T-cell (primary cell): ENCODE measurements at regions not wholly inside any gene's neighbourhood (a gene's known extent, or its start where the extent isn't known, plus 50 kb on each side); places are given as distances from the start of the nearest gene placed in this dataset.

Source experiments
- ATAC-seq, 4 experiments: fragments of 200-7000 bp in 3 of 4; fragments of 150-1000 bp in 1 of 4; cut with Tn5 transposase; replicated peaks in 1 of 4; 1 replicate in 3 of 4; 2 replicates in 1 of 4; pipeline ENCODE4 v1.10.0; 2021; ENCODE audit warnings: moderate library complexity in 3 of 4, mild to moderate bottlenecking in 2 of 4, moderate number of reproducible peaks in 1 of 4
- CTCF ChIA-PET, 2 donors: fragments of 300-600 bp; sonication (Branson Sonifier 250); formaldehyde crosslinking; loops; one replicate each; lab custom pipeline; 2022; ENCODE audit warnings: antibody characterized with exemption in 2 of 2; lab: Charles Lee
- POLR2A ChIA-PET, 2 donors: fragments of 300-600 bp; sonication (Branson Sonifier 250); formaldehyde crosslinking; loops; one replicate each; lab custom pipeline; 2022; ENCODE audit warnings: antibody characterized with exemption in 2 of 2; lab: Charles Lee
- DNase-seq, 35 experiments: peaks; one replicate each; pipeline versions ENCODE4 v3.0.0 to v3.0.0-alpha.2; 2013 to 2023
- H3K27ac ChIP-seq: one replicate; pipeline ENCODE4 v1.5.1; 2013; ENCODE audit warnings: low read length
- H3K27me3 ChIP-seq, 2 experiments: replicated peaks in 1 of 2; 1 replicate in 1 of 2; 2 replicates in 1 of 2; pipeline versions ENCODE4 v1.6.1 to v1.7.0; 2013; ENCODE audit warnings: low read length in 1 of 2, mixed read lengths in 1 of 2; ENCODE audit not compliant: control insufficient read depth in 2 of 2, insufficient read depth in 2 of 2; ENCODE audit errors: extremely low read depth in 1 of 2
- H3K36me3 ChIP-seq, 2 donors: 1 replicate in 1 of 2; 2 replicates in 1 of 2; pipeline versions ENCODE4 v1.6.1 to v1.7.0; 2013; ENCODE audit warnings: low read length in 1 of 2; ENCODE audit not compliant: control insufficient read depth in 2 of 2, insufficient read depth in 1 of 2; ENCODE audit errors: extremely low read depth in 1 of 2
- H3K4me1 ChIP-seq, 2 experiments: 1 replicate in 1 of 2; 2 replicates in 1 of 2; pipeline versions ENCODE4 v1.6.1 to v1.7.0; 2013; ENCODE audit warnings: low read length in 2 of 2, mixed read lengths in 1 of 2; ENCODE audit not compliant: insufficient read depth in 2 of 2, control insufficient read depth in 1 of 2; ENCODE audit errors: extremely low read depth in 1 of 2
- H3K4me3 ChIP-seq, 2 donors: 1 replicate in 1 of 2; 2 replicates in 1 of 2; pipeline versions ENCODE4 v1.5.1 to v1.7.0; 2013; ENCODE audit warnings: mild to moderate bottlenecking in 2 of 2, low read length in 1 of 2, moderate library complexity in 1 of 2; ENCODE audit not compliant: control insufficient read depth in 1 of 2; ENCODE audit errors: extremely low read depth in 1 of 2
- H3K9me3 ChIP-seq: 2 replicates; pipeline ENCODE4 v1.7.0; 2013
- H3K27ac Mint-ChIP-seq, 2 donors: one replicate each; pipeline ENCODE4 v1.8.0; 2020 to 2021; ENCODE audit warnings: mild to moderate bottlenecking in 2 of 2, mixed read lengths in 2 of 2
- H3K27me3 Mint-ChIP-seq, 2 donors: one replicate each; pipeline ENCODE4 v1.8.0; 2021 to 2022; ENCODE audit warnings: mixed read lengths in 2 of 2
- H3K36me3 Mint-ChIP-seq: one replicate; pipeline ENCODE4 v1.8.0; 2021; ENCODE audit warnings: mixed read lengths
- H3K4me1 Mint-ChIP-seq, 3 donors: one replicate each; pipeline ENCODE4 v1.8.0; 2020 to 2022; ENCODE audit warnings: mixed read lengths in 3 of 3, mild to moderate bottlenecking in 1 of 3
- H3K4me3 Mint-ChIP-seq, 3 donors: one replicate each; pipeline ENCODE4 v1.8.0; 2020 to 2022; ENCODE audit warnings: mild to moderate bottlenecking in 3 of 3, mixed read lengths in 3 of 3, moderate library complexity in 3 of 3
- H3K9me3 Mint-ChIP-seq, 3 donors: one replicate each; pipeline ENCODE4 v1.8.0; 2020 to 2022; ENCODE audit warnings: mixed read lengths in 3 of 3
- WGBS: methylation state at CpG from one replicate; pipeline ENCODE4 v1.1.5; 2013; ENCODE audit warnings: missing lambda C conversion rate; ENCODE audit not compliant: insufficient coverage; 5-methylcytosine and 5-hydroxymethylcytosine counted together

DNA sequence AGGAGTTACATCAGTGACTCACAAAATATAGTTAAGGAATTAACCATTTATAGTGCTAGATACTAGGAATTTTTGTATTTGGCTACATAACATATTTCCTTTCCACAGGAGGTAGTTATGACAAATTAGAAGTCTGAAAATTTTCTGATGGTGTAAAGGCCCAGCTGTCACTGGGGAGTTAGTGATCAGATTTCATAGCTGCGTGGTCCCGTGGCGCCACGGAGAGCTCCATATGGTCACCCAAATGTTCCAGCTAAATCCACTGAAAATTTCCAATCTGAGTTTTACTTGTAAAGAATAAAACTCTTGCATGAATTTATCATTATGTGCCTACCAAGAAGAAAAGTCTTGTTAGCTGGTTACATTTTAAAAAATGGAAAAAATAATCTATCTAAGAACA is 368.9 kb upstream of the PLSCR5 start:
- no peaks in the 10 kb centered on the region for H3K27me3 Mint-ChIP-seq
- Histone ChIP-seq H3K4me3 (no peak overlapping the region), H3K27ac (no peak overlapping the region), H3K36me3 (no peaks in the 10 kb centered on the region), H3K9me3 (no peaks in the 10 kb centered on the region), H3K27me3 (no peaks in the 10 kb centered on the region), H3K4me1 (no peaks in the 10 kb centered on the region)
- WGBS: 60% methylated on average over 1 of the region's 4 CpGs
- ChIA-PET CTCF (no interaction called here), POLR2A (no interaction called here)
- no peaks in the 10 kb centered on the region for H3K36me3 Mint-ChIP-seq
- DNase-seq (no peak), ATAC-seq (no peak)
- no peak overlapping the region for H3K4me3 Mint-ChIP-seq
- no peak overlapping the region for H3K27ac Mint-ChIP-seq
- H3K4me1 Mint-ChIP-seq: no peaks in the 10 kb centered on the region
- peaks cover 0 to 6% (median under 1%) of the 10 kb centered on the region in 3 donors for H3K9me3 Mint-ChIP-seq

DNA sequence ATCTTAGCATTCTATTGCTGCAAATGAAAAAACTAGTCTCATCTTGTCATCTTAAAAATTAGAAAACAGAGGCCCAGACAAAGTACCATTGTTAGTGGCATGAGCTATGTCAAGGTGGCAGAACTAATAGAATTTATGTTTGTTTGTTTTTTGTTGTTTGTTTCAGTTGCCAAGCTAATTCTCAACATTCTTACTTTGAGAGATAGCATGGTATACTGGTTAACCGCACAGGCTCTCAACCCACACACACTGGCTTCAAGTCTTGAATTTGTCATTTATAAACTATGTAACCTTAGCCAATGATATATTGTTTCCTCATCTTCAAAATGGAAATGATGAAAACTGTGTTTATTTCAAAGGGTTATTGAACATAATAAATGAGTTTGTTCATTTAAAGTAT is 367.6 kb upstream of the PLSCR5 start:
- no CpG with 5 or more reads among the region's 1 CpG for WGBS
- H3K4me1 ChIP-seq: no peaks in the 10 kb centered on the region
- H3K9me3 ChIP-seq: no peaks in the 10 kb centered on the region
- Mint-ChIP-seq H3K4me1 (no peaks in the 10 kb centered on the region), H3K27me3 (no peaks in the 10 kb centered on the region), H3K27ac (no peak overlapping the region), H3K9me3 (peaks cover 0 to 12% (median 5%) of the 10 kb centered on the region in 3 donors), H3K4me3 (no peak overlapping the region), H3K36me3 (no peaks in the 10 kb centered on the region)
- H3K27me3 ChIP-seq: no peaks in the 10 kb centered on the region
- ATAC-seq (no peak), DNase-seq (no peak)
- H3K36me3 ChIP-seq: no peaks in the 10 kb centered on the region
- H3K4me3 ChIP-seq: no peak overlapping the region
- ChIA-PET POLR2A (no interaction called here), CTCF (no interaction called here)
- H3K27ac ChIP-seq: no peak overlapping the region

DNA sequence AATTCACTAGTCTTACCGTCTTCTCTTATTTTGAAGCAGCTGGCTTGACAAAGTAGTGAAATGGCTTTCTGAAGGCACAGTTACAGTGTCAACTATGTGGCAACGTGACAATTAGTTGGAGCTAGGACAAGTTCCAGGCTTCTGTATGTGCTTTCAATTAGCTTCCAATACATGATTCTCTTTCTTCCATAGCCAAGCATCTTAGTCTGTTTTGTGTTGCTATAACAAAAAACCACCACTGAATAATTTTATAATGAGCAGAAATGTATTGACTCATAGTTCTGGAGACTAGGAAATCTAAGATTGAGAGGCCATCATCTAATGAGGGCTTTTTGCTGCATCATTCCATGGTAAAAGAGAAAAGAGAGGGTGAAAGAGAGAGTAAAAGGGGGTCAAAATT is 365.1 kb upstream of the PLSCR5 start:
- ChIA-PET POLR2A (no interaction called here), CTCF (no interaction called here)
- Histone ChIP-seq H3K36me3 (no peaks in the 10 kb centered on the region), H3K9me3 (no peaks in the 10 kb centered on the region), H3K27ac (no peak overlapping the region), H3K27me3 (no peaks in the 10 kb centered on the region), H3K4me1 (no peaks in the 10 kb centered on the region), H3K4me3 (no peak overlapping the region)
- 100% methylated on average over 1 of the region's 2 CpGs for WGBS
- no peak for ATAC-seq
- no peak overlapping the region for H3K27ac Mint-ChIP-seq
- no peaks in the 10 kb centered on the region for H3K27me3 Mint-ChIP-seq
- no peaks in the 10 kb centered on the region for H3K4me1 Mint-ChIP-seq
- no peaks in the 10 kb centered on the region for H3K36me3 Mint-ChIP-seq
- H3K9me3 Mint-ChIP-seq: peaks cover 0 to 8% (median 5%) of the 10 kb centered on the region in 3 donors
- H3K4me3 Mint-ChIP-seq: no peak overlapping the region
- DNase-seq: no peak

DNA sequence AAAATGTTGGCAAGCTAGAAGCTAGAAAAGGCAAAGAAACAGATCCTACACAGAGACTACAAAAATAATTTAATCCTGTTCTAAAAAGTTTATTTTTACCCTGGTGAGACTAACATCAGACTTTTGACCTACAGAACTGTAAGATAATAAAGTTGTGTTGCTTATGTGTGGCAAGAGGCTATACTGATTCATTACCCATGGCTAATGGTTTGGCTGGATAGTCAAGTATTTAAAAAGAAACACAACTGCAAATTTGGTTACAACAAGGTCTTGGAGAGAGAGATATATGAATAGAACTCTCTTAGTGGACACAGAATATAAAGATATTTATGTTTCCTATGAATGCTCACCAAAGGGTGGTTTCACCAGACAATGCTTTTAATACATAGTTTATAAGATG is 364.2 kb upstream of the PLSCR5 start:
- DNase-seq (no peak), ATAC-seq (no peak)
- no peak overlapping the region for H3K4me3 ChIP-seq
- no peaks in the 10 kb centered on the region for H3K36me3 ChIP-seq
- Mint-ChIP-seq H3K4me1 (no peaks in the 10 kb centered on the region), H3K36me3 (no peaks in the 10 kb centered on the region), H3K9me3 (peaks cover 0 to 9% (median 8%) of the 10 kb centered on the region in 3 donors), H3K27me3 (no peaks in the 10 kb centered on the region), H3K27ac (no peak overlapping the region), H3K4me3 (no peak overlapping the region)
- no peaks in the 10 kb centered on the region for H3K9me3 ChIP-seq
- H3K27ac ChIP-seq: no peak overlapping the region
- H3K4me1 ChIP-seq: no peaks in the 10 kb centered on the region
- H3K27me3 ChIP-seq: no peaks in the 10 kb centered on the region
- POLR2A ChIA-PET: no interaction called here
- CTCF ChIA-PET: no interaction called here

DNA sequence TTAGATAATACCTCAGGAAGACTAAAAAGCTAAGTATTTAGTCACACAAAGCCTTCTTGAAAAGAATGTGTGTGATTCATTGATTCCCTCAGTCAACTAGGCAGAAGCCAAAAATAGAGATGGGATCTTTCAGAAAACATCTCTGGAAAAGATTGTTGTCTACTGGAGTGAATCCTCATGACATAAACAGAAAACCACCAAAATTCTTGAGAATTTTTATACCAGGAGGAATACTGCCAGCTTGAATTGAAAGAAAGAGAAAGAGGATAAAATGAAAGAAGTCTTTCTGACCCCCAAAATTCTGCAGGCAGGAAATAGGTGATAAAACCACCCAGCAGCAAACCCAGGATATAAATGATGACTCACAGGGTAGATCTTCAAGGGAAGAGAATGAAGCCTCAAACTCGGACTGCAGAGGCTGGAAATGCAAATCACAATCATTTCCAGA is 363.1 kb upstream of the PLSCR5 start:
- no peak overlapping the region for H3K27ac ChIP-seq
- no peak overlapping the region for H3K4me3 ChIP-seq
- no peak for ATAC-seq
- H3K27me3 ChIP-seq: no peaks in the 10 kb centered on the region
- peaks cover 0 to 16% (median 12%) of the 10 kb centered on the region in 3 donors for H3K9me3 Mint-ChIP-seq
- POLR2A ChIA-PET: no interaction called here
- H3K4me1 Mint-ChIP-seq: no peaks in the 10 kb centered on the region
- H3K4me3 Mint-ChIP-seq: no peak overlapping the region
- no peak for DNase-seq
- H3K4me1 ChIP-seq: no peaks in the 10 kb centered on the region
- H3K36me3 Mint-ChIP-seq: no peaks in the 10 kb centered on the region
- no peaks in the 10 kb centered on the region for H3K36me3 ChIP-seq
- WGBS: no CpG with 5 or more reads among the region's 1 CpG
- H3K9me3 ChIP-seq: no peaks in the 10 kb centered on the region
- CTCF ChIA-PET: no interaction called here
- no peak overlapping the region for H3K27ac Mint-ChIP-seq
- H3K27me3 Mint-ChIP-seq: no peaks in the 10 kb centered on the region

DNA sequence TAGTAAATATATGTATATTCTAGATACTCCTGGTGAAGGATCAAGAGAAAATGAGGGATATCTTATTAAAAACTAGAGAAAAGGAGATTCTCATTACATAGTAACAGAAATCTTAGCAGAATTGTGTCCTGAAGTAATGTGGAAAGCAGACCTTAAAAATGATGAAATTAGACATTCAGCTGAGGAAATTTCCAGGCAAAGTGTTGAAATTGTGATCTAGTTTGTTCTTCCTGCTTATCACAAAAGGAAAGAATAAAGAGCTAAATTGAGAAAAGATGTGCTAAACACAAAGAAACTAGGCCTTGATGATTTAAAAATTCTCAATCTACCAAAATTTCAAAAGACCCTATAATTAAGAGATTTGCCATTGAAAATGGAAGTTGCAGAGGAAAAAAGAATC is 362.6 kb upstream of the PLSCR5 start:
- Histone ChIP-seq H3K4me1 (no peaks in the 10 kb centered on the region), H3K9me3 (no peaks in the 10 kb centered on the region), H3K27me3 (no peaks in the 10 kb centered on the region), H3K4me3 (no peak overlapping the region), H3K36me3 (no peaks in the 10 kb centered on the region), H3K27ac (no peak overlapping the region)
- peaks cover 0 to 16% (median 12%) of the 10 kb centered on the region in 3 donors for H3K9me3 Mint-ChIP-seq
- ATAC-seq (no peak), DNase-seq (no peak)
- H3K27ac Mint-ChIP-seq: no peak overlapping the region
- POLR2A ChIA-PET: no interaction called here
- H3K4me1 Mint-ChIP-seq: no peaks in the 10 kb centered on the region
- no peaks in the 10 kb centered on the region for H3K27me3 Mint-ChIP-seq
- CTCF ChIA-PET: no interaction called here
- no peaks in the 10 kb centered on the region for H3K36me3 Mint-ChIP-seq
- no peak overlapping the region for H3K4me3 Mint-ChIP-seq

DNA sequence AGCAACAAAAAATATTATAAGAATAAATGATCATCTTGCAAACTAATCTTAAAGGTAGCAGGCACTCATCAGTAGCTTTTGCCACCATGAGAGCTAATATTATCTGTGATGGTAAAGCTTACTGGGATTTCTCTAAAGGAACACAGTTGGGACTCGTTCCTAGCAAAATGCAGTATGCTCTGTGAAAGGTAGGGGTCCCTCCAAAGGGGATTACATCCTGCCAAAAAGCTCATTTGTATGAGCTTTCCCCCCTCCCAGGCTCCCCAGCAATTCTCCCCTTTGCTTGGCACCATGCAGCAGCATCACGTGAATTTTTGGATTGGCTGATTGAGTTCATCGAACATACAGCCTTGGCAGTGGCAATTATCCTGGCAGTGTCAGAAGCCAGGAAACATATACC is 361.0 kb upstream of the PLSCR5 start:
- CTCF ChIA-PET: no interaction called here
- POLR2A ChIA-PET: no interaction called here
- ATAC-seq: no peak

More for the DNA sequence above, 361.0 kb upstream of the PLSCR5 start:
- no peaks in the 10 kb centered on the region for H3K4me1 ChIP-seq
- H3K4me3 ChIP-seq: no peak overlapping the region
- Mint-ChIP-seq H3K36me3 (no peaks in the 10 kb centered on the region), H3K27ac (no peak overlapping the region), H3K27me3 (no peaks in the 10 kb centered on the region), H3K4me1 (no peaks in the 10 kb centered on the region), H3K9me3 (peaks cover 0 to 16% (median 12%) of the 10 kb centered on the region in 3 donors), H3K4me3 (no peak overlapping the region)
- H3K27me3 ChIP-seq: no peaks in the 10 kb centered on the region
- H3K36me3 ChIP-seq: no peaks in the 10 kb centered on the region
- H3K9me3 ChIP-seq: no peaks in the 10 kb centered on the region
- DNase-seq: no peak
- 80% methylated on average over 3 of the region's 3 CpGs for WGBS
- H3K27ac ChIP-seq: no peak overlapping the region
